GM19463 (cell line): ENCODE measurements at regions not wholly inside any gene's neighbourhood (a gene's known extent, or its start where the extent isn't known, plus 50 kb on each side); places are given as distances from the start of the nearest gene placed in this dataset.
"Not testable (repeated sequence)": the region's sequence is repeated elsewhere in the genome, so short reads cannot be mapped to it uniquely, and the experiment has no call there.

Source experiments
- ATAC-seq: cut with Tn5 transposase; IDR thresholded peaks from one replicate; pipeline ENCODE4 v1.9.1; 2021; ENCODE audit warnings: mild to moderate bottlenecking, moderate library complexity; ENCODE audit not compliant: unreplicated experiment

GRCh38 chr11:96506953-96507354 lies 117.1 kb downstream of the JRKL start:
- ATAC-seq: no peak

- ATAC-seq: no peak
These were observed 119.0 kb downstream of the JRKL start for GRCh38 chr11:96508861-96509260.

- no peak for ATAC-seq
These were observed 131.1 kb downstream of the JRKL start for GRCh38 chr11:96520939-96521338.

GRCh38 chr11:96523656-96524055 lies 133.8 kb downstream of the JRKL start:
- no peak for ATAC-seq

GRCh38 chr11:96524475-96524874 lies 134.7 kb downstream of the JRKL start:
- ATAC-seq: no peak

- no peak for ATAC-seq
These were observed 140.7 kb downstream of the JRKL start for GRCh38 chr11:96530473-96530872.

GRCh38 chr11:96538104-96538503 lies 148.3 kb downstream of the JRKL start:
- no peak for ATAC-seq

- ATAC-seq: no peak
These were observed 148.8 kb downstream of the JRKL start for GRCh38 chr11:96538622-96539021.

GRCh38 chr11:96540875-96541274 lies 151.1 kb downstream of the JRKL start:
- ATAC-seq: no peak

GRCh38 chr11:96543177-96543576 lies 153.4 kb downstream of the JRKL start:
- ATAC-seq: no peak

- not testable (repeated sequence) for ATAC-seq
These were observed 155.4 kb downstream of the JRKL start for GRCh38 chr11:96545192-96545591.

GRCh38 chr11:96551136-96551535 lies 161.3 kb downstream of the JRKL start:
- ATAC-seq: no peak

- ATAC-seq: no peak
These were observed 164.5 kb downstream of the JRKL start for GRCh38 chr11:96554236-96554820.

- not testable (repeated sequence) for ATAC-seq
These were observed 166.0 kb downstream of the JRKL start for GRCh38 chr11:96555826-96556225.

- ATAC-seq: not testable (repeated sequence)
These were observed 170.9 kb downstream of the JRKL start for GRCh38 chr11:96560727-96561126.

- ATAC-seq: no peak
These were observed 177.4 kb downstream of the JRKL start for GRCh38 chr11:96567176-96567575.

- no peak for ATAC-seq
These were observed 177.9 kb downstream of the JRKL start for GRCh38 chr11:96567667-96568066.

GRCh38 chr11:96576383-96576782 lies 186.6 kb downstream of the JRKL start:
- no peak for ATAC-seq

GRCh38 chr11:96578379-96578778 lies 188.6 kb downstream of the JRKL start:
- no peak for ATAC-seq

- no peak for ATAC-seq
These were observed 189.8 kb downstream of the JRKL start for GRCh38 chr11:96579656-96580055.

GRCh38 chr11:96580476-96581040 lies 190.7 kb downstream of the JRKL start:
- ATAC-seq: no peak

GRCh38 chr11:96585944-96586880 lies 196.4 kb downstream of the JRKL start:
- ATAC-seq: not testable (repeated sequence)
